Duodenal mucosa (tissue), 2 donors: ENCODE measurements at regions not wholly inside any gene's neighbourhood (a gene's known extent, or its start where the extent isn't known, plus 50 kb on each side); places are given as distances from the start of the nearest gene placed in this dataset.

ENCODE experiments used
- H3K27ac ChIP-seq: one replicate; pipeline ENCODE4 v1.7.0; 2013; ENCODE audit warnings: low read depth, low read length
- H3K27me3 ChIP-seq, 2 donors: one replicate each; pipeline ENCODE4 v1.7.0; 2013; ENCODE audit warnings: low read length in 2 of 2, control low read depth in 1 of 2; ENCODE audit not compliant: insufficient read depth in 2 of 2, control insufficient read depth in 1 of 2
- H3K36me3 ChIP-seq, 2 donors: one replicate each; pipeline ENCODE4 v1.7.0; 2013; ENCODE audit warnings: low read length in 2 of 2, control low read depth in 1 of 2; ENCODE audit not compliant: insufficient read depth in 2 of 2, control insufficient read depth in 1 of 2
- H3K4me1 ChIP-seq, 2 donors: one replicate each; pipeline ENCODE4 v1.7.0; 2013; ENCODE audit warnings: low read length in 2 of 2, control low read depth in 1 of 2; ENCODE audit not compliant: insufficient read depth in 2 of 2, control insufficient read depth in 1 of 2
- H3K4me3 ChIP-seq, 2 donors: one replicate each; pipeline ENCODE4 v1.7.0; 2013; ENCODE audit warnings: low read length in 2 of 2, low read depth in 1 of 2
- H3K9ac ChIP-seq, 2 donors: one replicate each; pipeline ENCODE4 v1.7.0; 2013; ENCODE audit warnings: low read length in 2 of 2, low read depth in 1 of 2
- H3K9me3 ChIP-seq, 2 donors: one replicate each; pipeline ENCODE4 v1.7.0; 2013; ENCODE audit warnings: low read length in 2 of 2, control low read depth in 1 of 2; ENCODE audit not compliant: control insufficient read depth in 1 of 2

- no peak overlapping the region for H3K9ac ChIP-seq
- H3K4me3 ChIP-seq = no peak overlapping the region
- H3K4me1 ChIP-seq = no peaks in the 10 kb centered on the region
- H3K9me3 ChIP-seq = no peaks in the 10 kb centered on the region
- no peaks in the 10 kb centered on the region for H3K27me3 ChIP-seq
- no peaks in the 10 kb centered on the region for H3K36me3 ChIP-seq
- no peak overlapping the region for H3K27ac ChIP-seq
These were observed 1284.3 kb downstream of the OLFM4 start for GRCh38 chr13:54312885-54313284.

DNA sequence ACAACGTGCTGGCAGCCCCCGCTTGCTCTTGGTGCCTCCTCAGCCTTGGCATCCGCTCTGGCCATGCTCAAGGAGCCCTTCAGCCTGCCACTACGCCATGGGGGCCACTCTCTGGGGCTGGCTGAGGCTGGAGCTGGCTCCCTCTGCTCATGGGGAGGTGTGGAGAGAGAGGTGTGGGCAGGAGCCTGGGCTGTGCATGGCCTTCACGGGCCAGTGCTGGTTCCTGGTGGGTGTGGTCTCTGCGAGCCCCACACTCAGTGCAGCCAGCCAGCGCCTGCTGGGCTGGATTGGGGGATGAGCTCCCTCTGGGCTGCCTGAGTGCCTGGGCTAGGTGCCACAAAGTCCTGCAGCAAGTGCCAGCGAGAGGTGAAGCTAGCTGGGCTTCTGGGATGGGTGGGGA, 1289.1 kb downstream of the OLFM4 start:
- no peak overlapping the region for H3K27ac ChIP-seq
- H3K36me3 ChIP-seq = no peaks in the 10 kb centered on the region

DNA sequence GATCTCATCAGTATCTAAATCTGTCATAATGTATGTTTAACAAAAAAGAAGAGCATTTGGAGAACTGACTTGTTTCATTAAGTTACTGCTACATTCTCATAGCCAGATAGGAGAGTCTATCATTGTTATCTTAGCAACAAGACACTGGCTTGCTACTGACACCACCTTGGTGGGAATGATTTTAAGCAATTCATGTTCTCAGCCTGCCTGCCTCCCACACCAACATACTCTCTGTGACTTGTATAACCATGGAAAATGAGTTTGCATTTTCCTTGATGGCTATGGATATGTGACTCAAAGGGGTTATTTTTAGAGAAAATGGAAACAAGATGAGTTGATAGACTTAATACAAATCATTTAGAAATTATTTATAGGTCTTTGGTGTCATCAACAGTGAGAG, 1308.9 kb downstream of the OLFM4 start:
- H3K9ac ChIP-seq = no peak overlapping the region
- H3K4me1 ChIP-seq = no peaks in the 10 kb centered on the region
- H3K36me3 ChIP-seq = no peaks in the 10 kb centered on the region
- no peak overlapping the region for H3K4me3 ChIP-seq
- no peak overlapping the region for H3K27ac ChIP-seq
- H3K9me3 ChIP-seq = no peaks in the 10 kb centered on the region
- H3K27me3 ChIP-seq = no peaks in the 10 kb centered on the region

More for the DNA sequence above, 1289.1 kb downstream of the OLFM4 start:
- no peaks in the 10 kb centered on the region for H3K9me3 ChIP-seq
- H3K4me3 ChIP-seq = no peak overlapping the region
- no peaks in the 10 kb centered on the region for H3K27me3 ChIP-seq
- no peak overlapping the region for H3K9ac ChIP-seq
- no peaks in the 10 kb centered on the region for H3K4me1 ChIP-seq

DNA sequence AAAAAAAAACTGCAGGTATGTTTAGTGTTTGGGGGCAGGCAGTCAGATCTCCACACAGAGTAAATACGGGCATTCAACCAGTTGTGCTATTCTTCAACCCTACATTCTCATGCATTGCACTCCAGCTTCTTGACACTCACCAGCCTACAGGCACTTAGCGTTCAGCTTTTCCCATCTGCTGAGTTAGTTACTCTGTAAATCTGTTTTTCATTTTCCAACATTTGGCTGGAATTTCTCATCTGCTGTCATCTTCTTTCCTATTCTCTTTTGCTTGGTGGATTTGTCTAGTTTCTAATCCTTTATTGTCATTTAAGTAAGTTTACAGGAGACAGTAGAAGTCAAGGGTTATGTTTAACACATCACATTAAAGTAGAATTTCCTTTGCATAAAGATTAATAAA, 1318.9 kb downstream of the OLFM4 start:
- Histone ChIP-seq H3K27ac (no peak overlapping the region), H3K4me1 (no peaks in the 10 kb centered on the region), H3K4me3 (no peak overlapping the region), H3K9me3 (no peaks in the 10 kb centered on the region), H3K9ac (no peak overlapping the region), H3K27me3 (no peaks in the 10 kb centered on the region), H3K36me3 (no peaks in the 10 kb centered on the region)

- Histone ChIP-seq H3K4me1 (no peaks in the 10 kb centered on the region), H3K9me3 (no peaks in the 10 kb centered on the region), H3K27ac (no peak overlapping the region), H3K27me3 (no peaks in the 10 kb centered on the region), H3K4me3 (no peak overlapping the region), H3K36me3 (no peaks in the 10 kb centered on the region), H3K9ac (no peak overlapping the region)
These were observed 1327.6 kb downstream of the OLFM4 start for GRCh38 chr13:54356209-54356608.

DNA sequence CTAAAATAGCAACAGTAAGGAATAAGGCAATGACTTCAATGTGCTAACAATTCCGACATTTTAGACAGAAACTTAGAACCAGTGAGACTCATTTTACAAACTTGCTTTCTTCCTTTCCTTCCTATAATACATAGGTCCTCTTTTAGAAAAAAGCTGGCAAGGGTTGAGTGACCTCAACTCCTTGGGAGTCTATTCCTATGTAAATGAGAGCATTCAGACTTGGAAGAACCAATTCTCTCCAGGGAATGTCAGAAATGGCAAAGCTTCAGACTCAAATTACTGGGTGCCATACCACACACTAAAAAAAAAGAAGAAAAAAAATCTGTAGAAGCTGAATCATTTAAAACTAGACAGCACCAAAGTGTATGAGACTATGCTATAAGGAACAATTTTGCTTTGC, 1328.2 kb downstream of the OLFM4 start:
- Histone ChIP-seq H3K9ac (no peak overlapping the region), H3K27ac (no peak overlapping the region), H3K4me3 (no peak overlapping the region), H3K4me1 (no peaks in the 10 kb centered on the region), H3K36me3 (no peaks in the 10 kb centered on the region), H3K27me3 (no peaks in the 10 kb centered on the region), H3K9me3 (no peaks in the 10 kb centered on the region)

DNA sequence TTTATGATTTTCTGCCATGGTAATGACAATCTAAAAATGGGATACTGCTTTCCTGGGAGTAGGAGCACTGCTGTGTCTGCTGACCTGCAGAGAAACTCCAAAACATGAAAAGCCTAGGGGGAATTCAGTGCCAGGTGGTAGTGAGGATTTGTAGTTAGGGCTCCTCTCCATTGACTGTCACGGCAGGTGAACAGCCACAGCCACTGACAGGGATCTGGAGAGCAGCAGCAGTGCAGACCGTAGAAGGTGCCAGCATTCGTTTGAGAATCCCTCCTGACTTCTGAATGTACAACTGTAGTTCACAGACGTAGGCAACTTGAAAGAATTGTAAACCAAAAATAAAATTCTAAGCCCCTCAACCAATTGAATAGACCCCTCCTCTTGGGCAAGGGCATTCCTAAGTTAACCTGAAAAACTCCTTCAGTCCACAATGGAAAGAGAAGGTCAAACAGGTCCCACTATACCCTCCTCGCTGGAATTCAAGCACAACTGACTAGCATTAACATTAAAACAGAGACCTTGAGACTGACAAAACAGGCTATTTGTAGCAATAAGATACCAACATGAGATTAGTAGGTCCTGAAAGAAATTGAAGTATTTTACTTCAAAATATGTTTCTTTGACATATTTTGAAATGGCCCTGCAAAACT, 1328.8 kb downstream of the OLFM4 start:
- Histone ChIP-seq H3K9ac (no peak overlapping the region), H3K4me3 (no peak overlapping the region), H3K9me3 (no peaks in the 10 kb centered on the region), H3K4me1 (no peaks in the 10 kb centered on the region), H3K27ac (no peak overlapping the region), H3K36me3 (no peaks in the 10 kb centered on the region), H3K27me3 (no peaks in the 10 kb centered on the region)

- no peaks in the 10 kb centered on the region for H3K36me3 ChIP-seq
- no peaks in the 10 kb centered on the region for H3K9me3 ChIP-seq
- H3K4me1 ChIP-seq = no peaks in the 10 kb centered on the region
- H3K27ac ChIP-seq = no peak overlapping the region
- no peak overlapping the region for H3K9ac ChIP-seq
- no peaks in the 10 kb centered on the region for H3K27me3 ChIP-seq
- no peak overlapping the region for H3K4me3 ChIP-seq
These were observed 1332.8 kb downstream of the OLFM4 start for GRCh38 chr13:54361460-54361859.

- H3K9ac ChIP-seq = no peak overlapping the region
- no peak overlapping the region for H3K4me3 ChIP-seq
- no peaks in the 10 kb centered on the region for H3K9me3 ChIP-seq
- H3K36me3 ChIP-seq = no peaks in the 10 kb centered on the region
- no peaks in the 10 kb centered on the region for H3K27me3 ChIP-seq
- H3K27ac ChIP-seq = no peak overlapping the region
- no peaks in the 10 kb centered on the region for H3K4me1 ChIP-seq
These were observed 1338.1 kb downstream of the OLFM4 start for GRCh38 chr13:54366728-54367127.

DNA sequence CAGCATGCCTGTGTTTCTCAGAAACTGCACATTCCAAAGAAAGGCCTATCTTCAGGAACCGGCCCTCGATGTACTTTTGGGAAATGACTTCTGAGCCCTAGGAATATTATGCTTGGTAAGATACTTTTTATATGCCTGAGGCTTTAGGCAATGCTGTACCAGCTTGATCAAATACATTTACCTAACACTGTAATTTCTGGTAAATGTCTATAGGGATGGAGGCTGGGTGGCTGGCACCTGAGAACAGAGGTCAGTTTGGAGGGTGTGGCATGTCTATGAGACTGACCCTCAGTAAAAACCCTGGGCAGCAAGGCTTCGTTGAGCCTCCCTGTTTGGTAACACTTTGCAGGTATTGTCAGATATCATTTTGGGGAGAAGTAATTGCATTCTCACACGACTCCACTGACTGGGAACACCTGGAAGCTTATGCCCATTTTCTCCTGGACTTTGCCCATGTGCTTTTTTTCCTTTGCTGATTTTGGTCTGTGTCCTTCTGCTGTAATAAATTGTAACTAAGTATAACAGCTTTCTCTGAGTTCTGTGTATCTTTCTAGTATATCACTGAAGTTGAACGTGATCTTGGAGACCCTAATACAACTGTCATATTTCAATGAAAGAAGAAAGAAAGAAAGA, 1339.1 kb downstream of the OLFM4 start:
- H3K9ac ChIP-seq = no peak overlapping the region
- no peaks in the 10 kb centered on the region for H3K9me3 ChIP-seq
- no peak overlapping the region for H3K4me3 ChIP-seq
- H3K4me1 ChIP-seq = no peaks in the 10 kb centered on the region
- no peaks in the 10 kb centered on the region for H3K27me3 ChIP-seq
- no peak overlapping the region for H3K27ac ChIP-seq
- H3K36me3 ChIP-seq = no peaks in the 10 kb centered on the region
